ENCODE measurements at regions not wholly inside any gene's neighbourhood (a gene's known extent, or its start where the extent isn't known, plus 50 kb on each side); places are given as distances from the start of the nearest gene placed in this dataset.

- TF ChIP-seq CTCF (IDR thresholded peaks at IDR 0.05) (no peak), POLR2AphosphoS5 (IDR thresholded peaks at IDR 0.05) (no peak), POLR2A (IDR thresholded peaks at IDR 0.05) (no peak)
Observed at GRCh38 chr10:91576096-91576545, 56.8 kb downstream of the PPP1R3C start.
